ENCODE measurements at regions not wholly inside any gene's neighbourhood (a gene's known extent, or its start where the extent isn't known, plus 50 kb on each side); places are given as distances from the start of the nearest gene placed in this dataset.

GRCh38 chr6:81362246-81362645 is 390.2 kb downstream of the TENT5A start:
- TF ChIP-seq POLR2A (IDR thresholded peaks at IDR 0.05) = no peak
- TF ChIP-seq, protein P1, sequence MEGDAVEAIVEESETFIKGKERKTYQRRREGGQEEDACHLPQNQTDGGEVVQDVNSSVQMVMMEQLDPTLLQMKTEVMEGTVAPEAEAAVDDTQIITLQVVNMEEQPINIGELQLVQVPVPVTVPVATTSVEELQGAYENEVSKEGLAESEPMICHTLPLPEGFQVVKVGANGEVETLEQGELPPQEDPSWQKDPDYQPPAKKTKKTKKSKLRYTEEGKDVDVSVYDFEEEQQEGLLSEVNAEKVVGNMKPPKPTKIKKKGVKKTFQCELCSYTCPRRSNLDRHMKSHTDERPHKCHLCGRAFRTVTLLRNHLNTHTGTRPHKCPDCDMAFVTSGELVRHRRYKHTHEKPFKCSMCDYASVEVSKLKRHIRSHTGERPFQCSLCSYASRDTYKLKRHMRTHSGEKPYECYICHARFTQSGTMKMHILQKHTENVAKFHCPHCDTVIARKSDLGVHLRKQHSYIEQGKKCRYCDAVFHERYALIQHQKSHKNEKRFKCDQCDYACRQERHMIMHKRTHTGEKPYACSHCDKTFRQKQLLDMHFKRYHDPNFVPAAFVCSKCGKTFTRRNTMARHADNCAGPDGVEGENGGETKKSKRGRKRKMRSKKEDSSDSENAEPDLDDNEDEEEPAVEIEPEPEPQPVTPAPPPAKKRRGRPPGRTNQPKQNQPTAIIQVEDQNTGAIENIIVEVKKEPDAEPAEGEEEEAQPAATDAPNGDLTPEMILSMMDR (IDR thresholded peaks at IDR 0.05) = no peak

Data from testis (tissue), 2 donors.